H1 (cell line): ENCODE measurements at regions not wholly inside any gene's neighbourhood (a gene's known extent, or its start where the extent isn't known, plus 50 kb on each side); places are given as distances from the start of the nearest gene placed in this dataset.

ENCODE experiments used
- CHD7 ChIP-seq: fragments of 300-600 bp; sonication (generic); IDR thresholded peaks from 2 replicates; pipeline ENCODE4 v1.7.1; 2012; ENCODE audit warnings: low read length, moderate library complexity, mild to moderate bottlenecking, inconsistent platforms; ENCODE audit not compliant: insufficient replicate concordance
- CTCF ChIP-seq, 3 experiments: IDR thresholded peaks; 1 replicate in 2 of 3; 2 replicates in 1 of 3; pipeline versions ENCODE4 v1.5.1 to v1.6.1; 2011; ENCODE audit warnings: low read length in 3 of 3, mild to moderate bottlenecking in 3 of 3, inconsistent platforms in 2 of 3, low read depth in 1 of 3, moderate library complexity in 1 of 3; ENCODE audit not compliant: insufficient read depth in 1 of 3; ENCODE audit errors: control extremely low read depth in 1 of 3
- EP300 ChIP-seq, 2 experiments: IDR thresholded peaks; 1 replicate in 1 of 2; 2 replicates in 1 of 2; pipeline ENCODE4 v1.6.1; 2011 to 2012; ENCODE audit warnings: low read depth in 2 of 2, low read length in 2 of 2, mild to moderate bottlenecking in 2 of 2, borderline replicate concordance in 1 of 2, inconsistent platforms in 1 of 2, moderate library complexity in 1 of 2
- EZH2 ChIP-seq: fragments of 200-600 bp; sonication (generic); IDR thresholded peaks from 2 replicates; pipeline ENCODE4 v1.7.1; 2012; ENCODE audit warnings: low read depth, mild to moderate bottlenecking, moderate library complexity, low read length, inconsistent platforms; ENCODE audit not compliant: severe bottlenecking
- MAX ChIP-seq: IDR thresholded peaks from 2 replicates; pipeline ENCODE4 v1.6.1; 2012; ENCODE audit warnings: inconsistent platforms
- PHF8 ChIP-seq: fragments of 200-600 bp; sonication (generic); conservative IDR thresholded peaks from 2 replicates; pipeline ENCODE4 v1.7.1; 2012; ENCODE audit warnings: low read depth, mild to moderate bottlenecking, inconsistent platforms, low read length, moderate library complexity
- POLR2A ChIP-seq, 2 experiments: IDR thresholded peaks; 1 replicate in 1 of 2; 2 replicates in 1 of 2; pipeline ENCODE4 v1.6.1; 2011; ENCODE audit warnings: low read depth in 2 of 2, low read length in 2 of 2, mild to moderate bottlenecking in 2 of 2; ENCODE audit errors: control extremely low read depth in 1 of 2
- RNF2 ChIP-seq: fragments of 200-900, 300-1000 bp; sonication (generic); IDR thresholded peaks from 2 replicates; pipeline ENCODE4 v1.7.1; 2016; ENCODE audit warnings: borderline replicate concordance, low read depth, mild to moderate bottlenecking, antibody characterized with exemption, low read length; ENCODE audit not compliant: poor library complexity, severe bottlenecking; ENCODE audit errors: missing control alignments
- TAF1 ChIP-seq: IDR thresholded peaks from 2 replicates; pipeline ENCODE4 v1.6.1; 2011; ENCODE audit warnings: mild to moderate bottlenecking, low read depth, low read length

GRCh38 chr22:49473286-49473685, 354.4 kb downstream of the BRD1 start:
- TF ChIP-seq EZH2: no peak
- TF ChIP-seq MAX: no peak
- TF ChIP-seq POLR2A (IDR thresholded peaks at IDR 0.05; ENCODE audit: control extremely low read depth in 1 of 2, low read depth in 2 of 2, low read length in 2 of 2): no peak
- no peak for TF ChIP-seq CTCF (IDR thresholded peaks at IDR 0.05; ENCODE audit: control extremely low read depth in 1 of 3, insufficient read depth in 1 of 3, low read depth in 1 of 3, low read length in 3 of 3)
- no peak for TF ChIP-seq EP300 (IDR thresholded peaks at IDR 0.05; ENCODE audit: borderline replicate concordance in 1 of 2, low read depth in 2 of 2, low read length in 2 of 2)
- TF ChIP-seq RNF2: no peak
- TF ChIP-seq PHF8: no peak
- TF ChIP-seq CHD7: no peak
- TF ChIP-seq TAF1: no peak
